Endothelial cell of hepatic sinusoid (primary cell): ENCODE measurements at regions not wholly inside any gene's neighbourhood (a gene's known extent, or its start where the extent isn't known, plus 50 kb on each side); places are given as distances from the start of the nearest gene placed in this dataset.
"Not testable (repeated sequence)": the region's sequence is repeated elsewhere in the genome, so short reads cannot be mapped to it uniquely, and the experiment has no call there.

Source experiments
- in situ Hi-C: cut with HindIII; loops from 2 replicates; pipeline ENCODE4 v1.10.0; 2017; ENCODE audit warnings: low sequenced_read_pairs

- in situ Hi-C loops: no loop called here
These were observed 1598.9 kb upstream of the PIK3C3 start for GRCh38 chr18:40356168-40356567.

- in situ Hi-C loops: no loop called here
These were observed 1599.3 kb upstream of the PIK3C3 start for GRCh38 chr18:40355726-40356125.

- in situ Hi-C loops: no loop called here
These were observed 1606.8 kb upstream of the PIK3C3 start for GRCh38 chr18:40348196-40348595.

- in situ Hi-C loops: no loop called here
These were observed 1607.8 kb upstream of the PIK3C3 start for GRCh38 chr18:40347261-40347660.

DNA sequence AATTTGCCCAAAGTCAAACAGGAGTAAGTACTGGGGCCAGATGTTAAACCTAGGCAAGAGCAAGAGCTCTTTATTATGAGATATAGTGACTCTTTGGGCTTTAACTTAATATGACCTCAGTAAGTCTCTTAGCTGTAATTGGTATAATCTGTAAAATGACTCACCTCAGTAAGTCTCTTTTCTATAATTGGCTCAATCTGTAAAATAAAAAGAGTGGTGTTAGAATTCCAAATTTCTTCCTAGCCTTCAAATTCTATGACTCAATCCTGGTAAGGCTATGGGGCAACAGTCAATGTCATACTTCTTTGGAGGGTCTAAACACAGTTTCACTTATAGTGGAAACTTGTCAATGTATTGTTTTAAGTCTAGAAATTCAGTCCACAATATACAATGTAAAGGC lies 1608.9 kb upstream of the PIK3C3 start:
- in situ Hi-C loops: no loop called here

GRCh38 chr18:40341701-40342100 lies 1613.3 kb upstream of the PIK3C3 start:
- in situ Hi-C loops: no loop called here

DNA sequence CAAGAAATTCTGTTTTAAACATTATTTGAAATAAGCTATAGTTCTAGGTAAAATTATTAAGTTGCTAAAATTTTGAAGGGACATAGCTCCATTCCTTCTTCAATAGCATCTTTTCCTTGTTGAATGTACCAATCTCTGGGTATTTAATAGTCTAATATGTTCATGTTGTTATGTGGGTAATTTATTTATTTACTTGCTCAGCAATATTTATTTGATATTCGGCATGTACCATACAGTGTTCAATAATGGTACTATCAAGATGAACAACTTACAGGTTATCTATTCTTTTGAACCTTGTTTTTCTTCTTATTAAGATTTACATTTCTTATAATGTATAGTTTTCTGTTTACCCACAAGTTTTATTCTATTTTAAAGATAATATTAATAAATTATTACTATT lies 1616.8 kb upstream of the PIK3C3 start:
- in situ Hi-C loops: no loop called here

DNA sequence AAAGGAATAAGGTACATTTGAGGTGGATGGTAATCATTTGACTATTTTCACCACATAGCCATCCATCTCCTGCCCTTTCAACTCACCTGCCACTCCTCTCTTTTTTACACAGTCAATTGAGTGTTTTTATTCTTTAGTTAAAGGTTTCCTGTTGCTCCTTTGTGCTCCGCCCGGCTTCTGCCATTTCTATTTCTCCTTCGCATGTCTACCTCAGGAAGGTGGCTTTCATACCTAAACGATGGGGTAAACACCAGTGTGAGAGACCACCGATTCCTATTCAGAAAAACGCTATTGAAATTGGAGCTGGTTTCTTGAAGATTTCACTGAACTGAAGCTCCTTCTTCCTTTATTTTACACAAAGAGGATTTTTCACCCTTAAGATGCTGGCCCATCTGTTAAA lies 1628.0 kb upstream of the PIK3C3 start:
- in situ Hi-C loops: no loop called here

DNA sequence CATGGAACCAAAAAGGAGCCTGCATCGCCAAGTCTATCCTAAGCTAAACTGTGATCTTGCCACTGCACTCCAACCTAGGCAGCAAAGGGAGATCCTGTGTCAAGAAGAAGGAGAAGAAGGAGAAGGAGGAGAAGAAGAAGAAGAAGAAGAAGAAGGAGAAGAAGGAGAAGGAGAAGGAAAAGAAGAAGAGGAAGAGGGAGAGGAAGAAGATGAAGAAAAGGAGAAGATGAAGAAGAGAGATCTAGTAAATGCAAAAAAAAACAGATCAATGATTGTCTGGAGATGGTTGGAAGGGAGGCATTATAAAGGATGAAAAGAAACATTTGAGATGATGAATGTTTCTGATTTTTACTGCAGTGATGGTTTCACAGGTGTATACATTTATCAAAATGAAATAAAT lies 1629.0 kb upstream of the PIK3C3 start:
- in situ Hi-C loops: no loop called here

- in situ Hi-C loops: no loop called here
These were observed 1640.8 kb upstream of the PIK3C3 start for GRCh38 chr18:40314199-40314598.

GRCh38 chr18:40313030-40313642 lies 1641.9 kb upstream of the PIK3C3 start:
- in situ Hi-C loops: no loop called here

- in situ Hi-C loops: no loop called here
These were observed 1647.4 kb upstream of the PIK3C3 start for GRCh38 chr18:40307627-40308026.

DNA sequence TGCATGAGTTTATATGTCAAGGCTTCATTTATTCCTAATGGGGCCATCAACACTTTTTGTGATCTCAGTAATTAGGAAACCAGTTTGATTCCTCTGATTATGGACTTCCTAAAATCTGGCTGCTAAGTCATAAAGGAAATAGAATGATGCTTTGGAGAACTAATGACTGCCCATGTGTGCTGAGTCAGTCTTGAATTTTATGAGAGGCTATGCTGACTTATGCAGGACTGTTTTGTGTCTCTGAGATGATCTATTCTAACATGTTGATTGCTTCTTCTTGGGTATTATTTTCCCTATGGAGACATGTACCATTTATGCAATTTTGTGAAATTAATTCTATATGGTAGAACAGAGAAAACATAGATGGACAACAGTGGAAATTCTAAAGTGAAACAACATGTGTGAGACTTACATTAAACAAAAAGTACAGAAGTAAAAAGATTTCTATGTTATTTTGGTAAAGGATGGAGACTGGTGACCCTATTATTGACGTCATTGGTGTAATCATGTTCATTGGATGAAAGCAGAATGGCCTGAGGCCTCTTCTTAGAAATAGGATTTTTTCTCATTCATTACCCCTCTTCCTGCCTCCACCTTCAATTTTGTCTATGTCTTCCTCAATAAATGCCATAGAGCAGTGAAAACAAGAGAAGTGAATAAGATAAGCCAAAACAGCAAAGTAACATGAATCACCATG lies 1658.2 kb upstream of the PIK3C3 start:
- in situ Hi-C loops: no loop called here

DNA sequence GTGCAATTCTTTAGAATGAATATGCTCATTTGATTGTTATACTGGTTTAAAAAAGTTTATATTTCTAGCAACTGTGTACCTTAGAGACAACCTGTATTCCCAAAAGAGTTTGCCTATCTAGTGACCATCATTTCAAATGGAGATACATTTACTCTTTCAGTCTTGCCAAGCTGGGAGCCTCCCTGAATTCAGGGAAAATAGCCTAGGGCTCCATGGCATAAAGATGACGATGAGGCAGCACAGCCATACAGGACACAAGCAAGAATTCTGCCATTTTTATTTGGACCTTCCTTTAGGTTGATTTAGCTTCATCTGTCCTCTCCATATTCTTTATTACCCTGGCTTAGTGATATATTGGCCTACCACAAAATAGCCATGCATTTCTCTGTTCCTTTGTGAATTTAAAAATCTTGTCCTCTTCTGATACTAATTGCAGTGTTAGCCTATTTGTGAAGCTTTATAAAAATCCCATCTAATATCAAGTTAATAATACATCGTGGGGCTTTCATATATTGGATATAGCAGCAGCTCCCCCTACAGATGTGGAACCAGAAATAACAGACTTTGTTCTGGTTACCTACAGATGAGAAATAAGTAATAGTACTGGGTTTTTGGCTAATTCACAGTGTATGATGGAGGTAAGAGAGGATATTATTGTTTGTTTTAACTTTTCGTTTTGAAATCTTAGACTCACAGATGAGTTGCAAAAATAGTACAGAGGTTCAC lies 1661.9 kb upstream of the PIK3C3 start:
- in situ Hi-C loops: no loop called here

DNA sequence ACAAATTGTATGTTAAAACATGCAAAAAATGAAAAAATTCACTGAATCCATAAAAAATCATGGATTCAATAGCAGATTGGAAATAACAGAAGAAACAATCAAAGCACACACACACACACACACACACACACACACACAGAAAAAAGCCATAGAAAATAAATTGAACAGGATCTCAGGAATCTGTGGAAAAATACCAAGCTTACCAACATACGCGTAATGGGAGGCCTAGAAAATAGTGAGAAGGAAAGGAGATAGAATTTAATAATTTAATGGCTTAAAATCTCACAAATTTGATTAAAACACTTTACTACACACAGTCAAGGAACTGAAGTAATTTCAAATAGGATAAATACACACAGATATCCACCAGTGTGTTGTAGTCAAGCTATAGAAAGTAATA lies 1671.5 kb upstream of the PIK3C3 start:
- in situ Hi-C loops: no loop called here

- in situ Hi-C loops: not testable (repeated sequence)
These were observed 1673.7 kb upstream of the PIK3C3 start for GRCh38 chr18:40281356-40281755.

DNA sequence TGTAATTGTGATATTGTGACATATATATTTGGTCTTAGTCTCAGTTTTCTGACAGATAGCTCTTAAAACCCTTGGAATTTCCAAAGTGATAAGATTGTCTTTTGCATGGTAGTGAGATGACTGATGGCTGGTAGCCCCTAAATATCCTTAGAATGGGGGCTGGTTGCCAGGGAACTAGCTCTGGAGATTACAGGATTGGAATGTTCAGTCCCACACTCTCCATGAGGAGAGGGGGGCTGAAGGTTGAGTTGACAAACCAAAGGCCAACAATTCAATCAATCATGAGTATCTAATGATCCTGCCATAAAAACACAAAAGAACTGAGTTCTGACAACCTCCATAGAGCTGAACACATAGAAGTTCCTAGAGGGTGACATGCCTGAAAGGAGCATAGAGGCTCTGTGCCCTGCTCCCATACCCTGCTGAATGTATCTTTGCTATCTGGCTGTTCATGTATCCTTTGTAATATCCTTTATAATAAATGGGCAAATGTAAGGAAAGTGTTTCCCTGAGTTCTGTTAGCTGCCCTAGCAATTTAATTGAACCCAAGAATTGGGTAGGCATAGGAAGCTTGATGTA lies 1680.3 kb upstream of the PIK3C3 start:
- in situ Hi-C loops: no loop called here

DNA sequence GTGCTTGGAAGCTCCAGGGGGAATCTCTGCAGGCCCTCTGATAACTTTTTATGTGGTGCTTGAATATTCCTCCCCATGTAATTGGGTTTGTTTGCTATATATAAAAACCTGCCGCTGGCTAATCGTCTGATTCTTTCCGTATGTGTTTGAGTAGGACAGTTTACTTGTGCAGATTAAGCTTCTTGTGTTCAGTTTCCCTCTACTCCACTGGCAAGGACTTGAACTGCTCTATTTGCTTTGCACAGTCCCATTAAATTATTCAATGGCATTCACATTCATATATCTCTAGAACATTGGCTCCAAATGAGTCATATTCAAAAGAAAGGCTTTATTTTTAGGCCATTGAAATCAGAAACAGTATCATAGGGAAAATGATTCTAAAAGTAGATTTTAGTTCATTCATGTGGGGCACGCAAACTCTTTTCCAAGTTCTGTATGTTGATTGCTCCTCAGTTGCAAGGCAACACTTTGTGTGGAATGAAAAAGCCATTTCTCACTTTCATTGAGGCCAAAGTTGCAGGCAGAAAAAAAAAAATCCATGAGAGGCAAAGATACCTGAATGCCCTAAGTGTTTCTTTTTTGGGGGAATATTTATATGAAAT lies 1682.3 kb upstream of the PIK3C3 start:
- in situ Hi-C loops: no loop called here

- in situ Hi-C loops: no loop called here
These were observed 1695.8 kb upstream of the PIK3C3 start for GRCh38 chr18:40259115-40259835.

DNA sequence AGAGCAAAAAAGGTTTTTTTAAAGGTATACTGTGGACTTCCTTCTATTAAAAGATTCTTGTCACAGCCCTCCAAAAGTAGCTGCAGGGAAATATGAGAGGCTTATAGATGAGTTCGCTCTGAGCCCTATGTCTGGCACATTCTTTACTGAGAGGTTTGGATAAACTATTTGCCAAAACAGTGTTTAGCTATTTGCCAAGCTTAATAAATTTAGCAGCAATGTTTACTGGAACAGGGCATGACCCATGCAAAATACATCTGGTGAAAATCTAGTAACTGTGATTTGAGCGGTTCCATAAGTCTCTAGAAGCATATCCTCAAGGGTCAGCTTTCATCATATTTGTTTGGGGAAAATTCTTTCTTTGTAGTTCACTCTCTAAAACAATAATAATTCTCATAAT lies 1696.7 kb upstream of the PIK3C3 start:
- in situ Hi-C loops: no loop called here

DNA sequence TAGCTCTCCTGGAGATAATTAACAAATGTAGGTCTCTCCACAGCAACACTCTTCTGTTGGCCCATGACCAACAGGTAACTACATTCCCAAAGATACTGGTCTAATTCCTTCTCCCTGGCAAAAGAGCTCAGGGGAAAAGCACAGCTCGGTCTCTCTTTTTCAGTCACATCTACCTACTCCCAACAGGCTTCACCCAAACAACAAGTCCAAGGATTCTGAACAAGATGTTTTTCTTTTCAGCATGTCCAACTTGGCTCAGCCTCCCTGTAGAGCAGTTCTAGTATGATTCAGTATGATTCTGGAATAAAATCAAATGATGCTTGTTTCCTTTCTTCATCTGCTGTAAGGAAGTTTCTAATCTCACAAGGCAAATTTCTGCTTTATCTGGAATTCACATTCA lies 1704.8 kb upstream of the PIK3C3 start:
- in situ Hi-C loops: no loop called here
